SH-SY5Y (cell line): ENCODE measurements at regions not wholly inside any gene's neighbourhood (a gene's known extent, or its start where the extent isn't known, plus 50 kb on each side); places are given as distances from the start of the nearest gene placed in this dataset.

Experiments used
- GATA2 ChIP-seq: IDR thresholded peaks from 2 replicates; pipeline ENCODE4 v1.6.1; 2011; ENCODE audit warnings: mild to moderate bottlenecking, low read depth, low read length
- GATA3 ChIP-seq: IDR thresholded peaks from 2 replicates; pipeline ENCODE4 v1.6.1; 2011; ENCODE audit warnings: low read depth, mild to moderate bottlenecking, low read length, moderate library complexity

DNA sequence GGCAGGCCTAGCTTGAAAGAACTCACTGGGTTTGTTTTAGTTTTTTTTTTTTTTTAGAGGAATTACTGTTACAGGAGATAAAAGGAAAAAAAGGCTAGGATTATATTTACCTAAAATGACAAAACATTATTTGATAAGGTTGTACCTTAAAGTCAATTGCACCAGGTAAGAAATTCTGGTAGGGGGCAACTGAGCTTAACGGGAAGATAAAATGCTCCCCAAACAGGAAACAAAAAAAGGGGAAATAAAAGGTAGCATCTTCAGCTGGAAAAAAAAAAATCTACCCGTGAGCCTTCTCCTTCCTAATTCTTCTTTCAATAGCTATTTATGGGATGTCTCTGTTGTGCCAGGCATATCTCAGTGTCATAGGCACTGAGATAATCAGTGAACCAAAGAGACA, 164.5 kb downstream of the PIK3R1 start:
- TF ChIP-seq GATA2 (no peak), GATA3 (no peak)
